ENCODE measurements at regions not wholly inside any gene's neighbourhood (a gene's known extent, or its start where the extent isn't known, plus 50 kb on each side); places are given as distances from the start of the nearest gene placed in this dataset.
A peak's percentile ranks its signal among the peaks of the same experiment; 100 is the strongest.

DNA sequence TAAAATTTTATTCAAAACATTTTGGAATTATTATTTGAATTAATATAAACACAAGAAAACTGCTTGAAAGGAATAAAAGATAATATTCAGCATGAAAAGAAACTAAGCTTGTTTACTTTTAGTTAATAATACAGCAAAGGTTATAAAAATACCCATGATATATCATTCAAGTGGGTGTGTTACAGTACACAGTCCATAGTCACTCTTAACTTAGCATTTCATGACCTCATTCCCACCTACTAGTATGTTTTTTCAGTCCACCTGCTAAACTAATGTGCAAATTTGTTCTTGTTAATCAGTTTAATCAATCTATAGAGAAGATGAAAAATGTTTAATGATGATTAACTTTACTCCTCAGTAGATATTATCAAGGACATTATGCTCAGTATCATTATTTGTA lies 841.4 kb upstream of the EPHA7 start:
- H3K9me3 ChIP-seq (ENCODE audit: control insufficient read depth in 1 of 2, insufficient read depth in 1 of 2, low read depth in 1 of 2, low read length in 2 of 2) = peaks cover 0 to 9% of the 10 kb centered on the region in 2 experiments; a peak in 1 of 4 replicates
- H3K36me3 ChIP-seq (ENCODE audit: control insufficient read depth in 1 of 2, insufficient read depth in 2 of 2, low read length in 2 of 2) = no peaks in the 10 kb centered on the region
- no peak overlapping the region for H3K4me2 ChIP-seq (ENCODE audit: low read length)
- H3K79me2 ChIP-seq (ENCODE audit: insufficient read depth, low read length) = no peaks in the 10 kb centered on the region
- ChIA-PET POLR2A (no interaction called here), RAD21 (ENCODE audit: low non-redundant PET in 1 of 2, low total read pairs in 2 of 2, uncharacterized antibody in 2 of 2, unreplicated experiment in 2 of 2) (no interaction called here), CTCF (no interaction called here)
- H3K27me3 ChIP-seq (ENCODE audit: insufficient read depth, low read length) = no peaks in the 10 kb centered on the region
- H4K20me1 ChIP-seq (ENCODE audit: insufficient read depth) = no peaks in the 10 kb centered on the region
- DNase-seq (ENCODE audit: low read depth, low spot score) (no peak), ATAC-seq (no peak)
- no peak overlapping the region for H3K9ac ChIP-seq (ENCODE audit: low read length)
- no peaks in the 10 kb centered on the region for H3K4me1 ChIP-seq (ENCODE audit: control insufficient read depth in 1 of 2, insufficient read depth in 2 of 2, low read length in 2 of 2)
- no peak overlapping the region for H3K4me3 ChIP-seq (replicated peaks in 1 of 2; ENCODE audit: low read depth in 1 of 2, low read length in 2 of 2)
- no peaks in the 10 kb centered on the region for H3K9me2 ChIP-seq (ENCODE audit: insufficient read depth)
- BruUV-seq (replicated peaks) = no TSS peak
- TF ChIP-seq CBX3 (IDR thresholded peaks at IDR 0.05; ENCODE audit: low read depth) = no peak
- intact Hi-C loops (cut with micrococcal nuclease) = no loop called here
- H3K27ac ChIP-seq (ENCODE audit: low read depth, low read length) = no peak overlapping the region
- no peak overlapping the region for H2AFZ ChIP-seq (ENCODE audit: low read depth, low read length, poor library complexity, severe bottlenecking)

DNA sequence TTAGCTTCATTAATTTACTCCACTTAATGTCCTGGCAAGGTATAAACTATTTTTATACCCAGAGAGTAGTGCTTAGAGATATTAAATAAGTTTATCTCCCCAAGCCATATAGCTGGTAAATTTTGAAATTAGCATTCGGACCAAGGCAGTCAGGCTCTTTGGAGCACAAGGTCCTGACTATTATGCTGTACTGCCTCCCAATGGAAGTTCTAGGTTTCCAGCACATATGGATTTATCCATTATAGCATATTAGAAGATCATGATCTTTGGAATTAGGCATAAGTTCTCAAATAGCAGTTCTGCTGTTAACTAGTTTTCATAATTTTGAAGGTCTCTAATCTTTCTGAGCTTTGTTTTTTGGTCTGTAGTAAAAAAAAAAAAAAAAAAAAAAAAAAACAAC lies 835.3 kb upstream of the EPHA7 start:
- DNase-seq (ENCODE audit: low read depth, low spot score) (no peak), ATAC-seq (no peak)
- BruUV-seq (replicated peaks) = no TSS peak
- H3K9me2 ChIP-seq (ENCODE audit: insufficient read depth) = no peaks in the 10 kb centered on the region
- ChIA-PET RAD21 (ENCODE audit: low non-redundant PET in 1 of 2, low total read pairs in 2 of 2, uncharacterized antibody in 2 of 2, unreplicated experiment in 2 of 2) (no interaction called here), CTCF (interaction anchor here (1.0 to 1.1 kb wide), 3 partner anchors 10 to 831 kb away, joined by 3 to 6 read pairs (median 3); no protein-coding TSS in a partner anchor), POLR2A (no interaction called here)
- no peak overlapping the region for H3K4me2 ChIP-seq (ENCODE audit: low read length)
- H4K20me1 ChIP-seq (ENCODE audit: insufficient read depth) = no peaks in the 10 kb centered on the region
- H3K27me3 ChIP-seq (ENCODE audit: insufficient read depth, low read length) = no peaks in the 10 kb centered on the region
- H3K9me3 ChIP-seq (ENCODE audit: control insufficient read depth in 1 of 2, insufficient read depth in 1 of 2, low read depth in 1 of 2, low read length in 2 of 2) = peaks cover 0 to 9% of the 10 kb centered on the region in 2 experiments; a peak in 1 of 4 replicates
- H3K4me3 ChIP-seq (replicated peaks in 1 of 2; ENCODE audit: low read depth in 1 of 2, low read length in 2 of 2) = no peak overlapping the region
- no peak overlapping the region for H3K9ac ChIP-seq (ENCODE audit: low read length)
- intact Hi-C loops (cut with micrococcal nuclease) = no loop called here
- no peak for TF ChIP-seq CEBPB (IDR thresholded peaks at IDR 0.05; ENCODE audit: low read depth)
- TF ChIP-seq RAD21 (IDR thresholded peaks at IDR 0.05; ENCODE audit: low read depth) = peak; percentile 48
- TF ChIP-seq, protein P1, sequence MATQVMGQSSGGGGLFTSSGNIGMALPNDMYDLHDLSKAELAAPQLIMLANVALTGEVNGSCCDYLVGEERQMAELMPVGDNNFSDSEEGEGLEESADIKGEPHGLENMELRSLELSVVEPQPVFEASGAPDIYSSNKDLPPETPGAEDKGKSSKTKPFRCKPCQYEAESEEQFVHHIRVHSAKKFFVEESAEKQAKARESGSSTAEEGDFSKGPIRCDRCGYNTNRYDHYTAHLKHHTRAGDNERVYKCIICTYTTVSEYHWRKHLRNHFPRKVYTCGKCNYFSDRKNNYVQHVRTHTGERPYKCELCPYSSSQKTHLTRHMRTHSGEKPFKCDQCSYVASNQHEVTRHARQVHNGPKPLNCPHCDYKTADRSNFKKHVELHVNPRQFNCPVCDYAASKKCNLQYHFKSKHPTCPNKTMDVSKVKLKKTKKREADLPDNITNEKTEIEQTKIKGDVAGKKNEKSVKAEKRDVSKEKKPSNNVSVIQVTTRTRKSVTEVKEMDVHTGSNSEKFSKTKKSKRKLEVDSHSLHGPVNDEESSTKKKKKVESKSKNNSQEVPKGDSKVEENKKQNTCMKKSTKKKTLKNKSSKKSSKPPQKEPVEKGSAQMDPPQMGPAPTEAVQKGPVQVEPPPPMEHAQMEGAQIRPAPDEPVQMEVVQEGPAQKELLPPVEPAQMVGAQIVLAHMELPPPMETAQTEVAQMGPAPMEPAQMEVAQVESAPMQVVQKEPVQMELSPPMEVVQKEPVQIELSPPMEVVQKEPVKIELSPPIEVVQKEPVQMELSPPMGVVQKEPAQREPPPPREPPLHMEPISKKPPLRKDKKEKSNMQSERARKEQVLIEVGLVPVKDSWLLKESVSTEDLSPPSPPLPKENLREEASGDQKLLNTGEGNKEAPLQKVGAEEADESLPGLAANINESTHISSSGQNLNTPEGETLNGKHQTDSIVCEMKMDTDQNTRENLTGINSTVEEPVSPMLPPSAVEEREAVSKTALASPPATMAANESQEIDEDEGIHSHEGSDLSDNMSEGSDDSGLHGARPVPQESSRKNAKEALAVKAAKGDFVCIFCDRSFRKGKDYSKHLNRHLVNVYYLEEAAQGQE (IDR thresholded peaks at IDR 0.05; ENCODE audit: low read depth) = no peak
- H3K4me1 ChIP-seq (ENCODE audit: control insufficient read depth in 1 of 2, insufficient read depth in 2 of 2, low read length in 2 of 2) = no peaks in the 10 kb centered on the region
- H3K27ac ChIP-seq (ENCODE audit: low read depth, low read length) = no peak overlapping the region
- H3K79me2 ChIP-seq (ENCODE audit: insufficient read depth, low read length) = no peaks in the 10 kb centered on the region
- H2AFZ ChIP-seq (ENCODE audit: low read depth, low read length, poor library complexity, severe bottlenecking) = no peak overlapping the region
- H3K36me3 ChIP-seq (ENCODE audit: control insufficient read depth in 1 of 2, insufficient read depth in 2 of 2, low read length in 2 of 2) = no peaks in the 10 kb centered on the region

Measured in HCT116 (cell line).